Effector memory CD8-positive, alpha-beta T cell (primary cell): ENCODE measurements at regions not wholly inside any gene's neighbourhood (a gene's known extent, or its start where the extent isn't known, plus 50 kb on each side); places are given as distances from the start of the nearest gene placed in this dataset.
"Not testable (repeated sequence)": the region's sequence is repeated elsewhere in the genome, so short reads cannot be mapped to it uniquely, and the experiment has no call there.

Experiments
- ATAC-seq: fragments of 150-1000 bp; cut with Tn5 transposase; replicated peaks from 2 replicates; pipeline ENCODE4 v1.10.0; 2021; ENCODE audit warnings: mild to moderate bottlenecking, moderate library complexity
- DNase-seq, 3 experiments: peaks; one replicate each; pipeline ENCODE4 v3.0.0; 2021
- H3K27ac Mint-ChIP-seq, 2 donors: one replicate each; pipeline ENCODE4 v1.8.0; 2022; ENCODE audit warnings: mild to moderate bottlenecking in 2 of 2, mixed read lengths in 2 of 2, moderate library complexity in 2 of 2
- H3K27me3 Mint-ChIP-seq, 2 donors: one replicate each; pipeline ENCODE4 v1.8.0; 2022; ENCODE audit warnings: mixed read lengths in 2 of 2
- H3K36me3 Mint-ChIP-seq: one replicate; pipeline ENCODE4 v1.8.0; 2022; ENCODE audit warnings: mild to moderate bottlenecking, moderate library complexity, mixed read lengths; ENCODE audit not compliant: insufficient read depth
- H3K4me1 Mint-ChIP-seq, 2 donors: one replicate each; pipeline ENCODE4 v1.8.0; 2022; ENCODE audit warnings: low read depth in 2 of 2, mixed read lengths in 2 of 2
- H3K4me3 Mint-ChIP-seq, 2 donors: one replicate each; pipeline ENCODE4 v1.8.0; 2022; ENCODE audit warnings: mild to moderate bottlenecking in 2 of 2, mixed read lengths in 2 of 2, moderate library complexity in 2 of 2
- H3K9me3 Mint-ChIP-seq, 2 donors: one replicate each; pipeline ENCODE4 v1.8.0; 2022; ENCODE audit warnings: mixed read lengths in 2 of 2

DNA sequence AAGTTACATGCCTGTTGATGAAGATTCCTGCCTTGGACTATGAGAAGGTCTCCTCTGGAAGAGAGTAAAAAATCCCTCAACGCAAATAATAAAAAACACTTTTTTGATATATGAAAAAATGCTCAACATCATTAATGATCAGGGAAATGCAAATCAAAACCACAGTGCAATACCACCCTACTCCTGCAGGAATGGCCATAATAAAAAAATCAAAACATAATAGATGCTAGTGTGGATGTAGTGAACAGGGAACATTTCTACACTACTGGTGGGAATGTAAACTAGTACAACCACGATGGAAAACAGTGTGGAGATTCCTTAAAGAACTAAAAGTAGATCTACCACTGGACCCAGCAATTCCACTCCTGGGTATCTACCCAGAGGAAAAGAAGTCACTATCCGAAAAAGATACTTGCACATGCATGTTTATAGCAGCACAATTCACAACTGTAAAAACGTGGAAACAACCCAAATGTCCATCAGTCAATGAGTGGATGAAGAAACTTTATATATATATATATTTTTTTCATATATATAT is 352.1 kb downstream of the SOX9 start:
- H3K36me3 Mint-ChIP-seq, H3K27ac Mint-ChIP-seq, H3K9me3 Mint-ChIP-seq, H3K4me1 Mint-ChIP-seq, DNase-seq, H3K4me3 Mint-ChIP-seq, ATAC-seq: not testable (repeated sequence)
- H3K27me3 Mint-ChIP-seq = peaks cover 0 to 34% of the 10 kb centered on the region in 2 donors

DNA sequence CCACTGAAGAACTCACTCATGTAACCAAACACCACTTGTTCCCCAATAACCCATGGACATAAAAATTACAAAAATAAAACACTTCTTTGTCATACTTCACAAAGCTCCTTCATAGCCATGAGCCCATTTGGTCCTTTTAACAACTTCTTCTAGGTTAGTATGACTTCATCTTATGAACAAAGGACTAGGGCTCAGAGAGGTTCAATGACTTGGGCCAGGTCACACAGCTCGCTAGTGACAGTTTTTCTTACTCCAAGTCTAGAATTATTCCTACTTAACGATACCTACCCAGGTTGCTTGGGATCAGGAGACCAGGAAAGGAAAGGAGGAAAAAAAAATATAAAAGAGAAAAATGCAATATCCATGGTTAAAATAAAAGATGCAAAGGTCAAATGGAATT is 353.4 kb downstream of the SOX9 start:
- Mint-ChIP-seq H3K27me3 (peaks cover 0 to 45% of the 10 kb centered on the region in 2 donors), H3K9me3 (no peaks in the 10 kb centered on the region), H3K27ac (no peak overlapping the region), H3K4me1 (no peaks in the 10 kb centered on the region), H3K36me3 (no peaks in the 10 kb centered on the region), H3K4me3 (no peak overlapping the region)
- no peak for ATAC-seq
- DNase-seq = no peak

DNA sequence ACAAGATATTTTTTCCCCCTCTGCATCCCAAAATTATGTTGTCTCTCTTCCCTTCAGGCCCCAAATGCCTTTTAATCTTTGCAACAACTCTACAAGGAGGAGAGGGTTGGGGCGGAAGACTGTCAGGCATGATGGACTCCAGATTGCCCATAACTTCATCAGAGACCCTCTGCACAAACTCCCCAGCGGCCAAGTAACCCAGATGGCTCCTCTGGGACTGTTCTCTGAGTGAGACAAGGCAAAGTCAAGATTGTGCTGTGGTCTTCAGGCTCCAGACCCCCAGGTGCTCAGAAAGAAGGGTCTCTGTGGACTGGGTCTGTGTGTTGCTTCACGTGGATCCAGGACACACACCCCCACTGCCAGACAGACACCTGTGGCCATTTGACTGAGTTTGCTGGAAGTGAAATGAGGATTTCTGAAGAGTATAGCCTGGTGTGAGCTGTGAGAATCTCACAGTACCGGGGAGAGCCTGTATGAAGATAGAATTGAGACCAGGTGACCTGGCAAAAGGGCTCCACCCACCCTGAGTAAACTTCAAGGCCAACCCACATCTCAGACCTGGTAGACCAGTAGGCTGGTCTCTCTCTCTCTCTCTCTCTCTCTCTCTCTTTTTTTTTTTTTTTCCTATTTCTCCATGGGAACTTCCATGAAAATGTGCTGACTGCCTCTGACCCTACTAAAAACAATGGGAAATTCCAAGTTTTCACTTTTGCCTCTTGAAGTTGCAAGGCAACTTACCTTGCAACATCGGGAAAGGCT is 354.1 kb downstream of the SOX9 start:
- DNase-seq = no peak
- Mint-ChIP-seq H3K4me1 (no peaks in the 10 kb centered on the region), H3K27ac (no peak overlapping the region), H3K9me3 (no peaks in the 10 kb centered on the region), H3K4me3 (no peak overlapping the region), H3K27me3 (peaks cover 5 to 52% of the 10 kb centered on the region in 2 donors), H3K36me3 (no peaks in the 10 kb centered on the region)
- ATAC-seq = no peak

DNA sequence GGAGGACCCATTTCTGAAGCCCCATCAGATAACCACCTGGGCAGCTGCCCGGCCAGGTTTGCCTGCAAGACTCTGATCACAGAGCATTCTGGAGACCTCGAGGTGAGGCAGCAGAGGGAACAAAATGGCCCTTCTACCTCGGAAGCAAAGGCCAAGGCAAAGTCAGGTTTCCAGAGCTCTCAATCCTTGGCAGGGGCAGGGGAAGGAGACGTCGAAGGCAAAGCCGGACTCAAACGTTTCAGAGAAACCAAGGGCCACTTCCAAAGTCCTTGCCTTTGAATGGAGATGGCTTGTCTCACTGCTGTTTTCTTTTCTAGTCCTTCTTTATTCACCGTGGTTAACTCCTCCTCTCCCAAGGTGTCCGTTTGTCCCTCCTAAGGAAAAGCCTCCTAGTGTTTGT is 355.3 kb downstream of the SOX9 start:
- Mint-ChIP-seq H3K9me3 (no peaks in the 10 kb centered on the region), H3K27me3 (peaks cover 9 to 56% of the 10 kb centered on the region in 2 donors), H3K27ac (no peak overlapping the region), H3K4me1 (no peaks in the 10 kb centered on the region), H3K4me3 (no peak overlapping the region), H3K36me3 (no peaks in the 10 kb centered on the region)
- no peak for ATAC-seq
- DNase-seq = no peak

DNA sequence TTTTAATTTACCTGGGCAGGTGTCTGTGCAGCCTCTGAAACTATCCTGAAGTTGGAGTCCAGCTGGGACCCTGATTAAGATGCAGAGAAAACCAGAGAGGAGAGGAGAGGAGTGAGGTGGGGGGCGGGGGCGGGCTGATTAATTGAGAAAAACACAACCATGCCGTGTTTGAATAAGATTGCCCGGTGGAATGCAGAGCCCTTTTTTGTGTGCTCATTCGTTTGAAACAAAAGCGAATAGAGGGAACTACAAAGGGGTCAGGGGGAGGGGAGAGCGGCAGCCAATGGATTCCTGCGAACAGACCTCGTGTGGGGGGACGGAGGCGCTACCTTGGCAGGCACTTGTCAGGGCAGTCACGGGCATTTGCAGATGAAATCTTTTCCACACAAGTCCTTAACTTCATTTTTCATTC is 355.8 kb downstream of the SOX9 start:
- no peaks in the 10 kb centered on the region for H3K36me3 Mint-ChIP-seq
- peaks cover 9 to 56% of the 10 kb centered on the region in 2 donors for H3K27me3 Mint-ChIP-seq
- H3K9me3 Mint-ChIP-seq = no peaks in the 10 kb centered on the region
- no peaks in the 10 kb centered on the region for H3K4me1 Mint-ChIP-seq
- no peak overlapping the region for H3K27ac Mint-ChIP-seq
- ATAC-seq (no peak), DNase-seq (no peak)
- H3K4me3 Mint-ChIP-seq = no peak overlapping the region

DNA sequence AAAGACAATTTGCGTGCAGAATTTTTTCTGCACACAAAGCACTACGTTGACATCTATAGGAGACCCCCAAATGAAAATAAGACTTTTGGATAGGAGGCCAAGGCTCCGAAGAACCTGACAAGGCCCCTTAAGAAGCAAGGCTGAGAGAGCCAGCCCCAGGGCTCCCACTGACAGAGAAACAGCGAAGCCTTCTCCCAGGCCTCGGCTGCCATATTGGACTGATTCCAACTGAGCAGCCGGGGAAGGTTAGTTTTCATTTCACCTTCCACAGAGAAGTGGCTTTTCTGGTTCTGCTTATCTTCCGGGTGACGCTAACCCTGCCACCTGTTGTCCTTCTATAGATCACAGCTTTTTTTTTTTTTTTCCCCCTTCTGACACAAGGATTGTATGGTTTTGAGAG is 356.7 kb downstream of the SOX9 start:
- Mint-ChIP-seq H3K9me3 (no peaks in the 10 kb centered on the region), H3K4me3 (no peak overlapping the region), H3K36me3 (no peaks in the 10 kb centered on the region), H3K27me3 (peaks cover 9 to 49% of the 10 kb centered on the region in 2 donors), H3K27ac (no peak overlapping the region), H3K4me1 (no peaks in the 10 kb centered on the region)
- DNase-seq = no peak
- no peak for ATAC-seq

DNA sequence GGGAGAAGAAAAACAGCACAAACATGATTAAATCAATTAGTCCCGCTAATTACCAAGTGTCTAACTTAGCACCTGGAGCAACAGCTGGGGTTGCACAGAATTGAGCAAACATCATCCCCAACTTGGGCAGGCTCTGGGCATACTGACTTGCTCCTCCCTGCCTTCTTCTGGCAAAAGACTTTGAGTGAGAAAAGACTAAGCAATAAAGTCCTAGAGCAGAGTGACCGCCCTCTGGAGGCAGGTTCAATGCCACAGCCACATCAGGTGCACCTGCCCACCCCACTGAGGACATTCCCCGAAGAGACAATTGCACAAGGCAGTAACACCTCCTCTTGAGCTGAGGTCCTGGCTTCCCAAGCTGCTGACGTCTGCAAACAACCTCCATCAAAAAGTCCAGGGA is 358.3 kb downstream of the SOX9 start:
- Mint-ChIP-seq H3K36me3 (no peaks in the 10 kb centered on the region), H3K27me3 (peaks cover 19 to 53% of the 10 kb centered on the region in 2 donors), H3K4me3 (no peak overlapping the region), H3K9me3 (no peaks in the 10 kb centered on the region), H3K27ac (no peak overlapping the region), H3K4me1 (no peaks in the 10 kb centered on the region)
- DNase-seq = no peak
- ATAC-seq = no peak

DNA sequence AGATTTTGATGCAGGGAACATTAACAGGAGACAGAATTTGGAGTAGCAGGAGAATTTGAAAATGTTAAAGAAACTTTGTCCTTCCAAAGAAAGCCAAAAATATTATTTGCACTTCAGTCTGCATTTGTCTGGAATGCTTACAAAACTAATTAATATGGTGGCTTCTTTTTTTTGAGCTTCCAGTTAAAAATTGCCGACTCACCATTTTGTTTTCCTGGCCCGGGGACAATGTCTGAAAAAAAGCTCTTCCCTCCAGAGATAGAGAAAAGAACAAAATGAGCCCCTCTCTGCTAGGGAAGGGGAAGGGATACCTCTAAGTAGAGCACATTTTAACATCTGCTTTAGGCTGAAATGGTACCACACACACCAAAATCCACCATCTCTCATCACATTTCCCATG is 360.8 kb downstream of the SOX9 start:
- Mint-ChIP-seq H3K36me3 (no peaks in the 10 kb centered on the region), H3K27ac (no peak overlapping the region), H3K4me1 (no peaks in the 10 kb centered on the region), H3K27me3 (peaks cover 24 to 43% of the 10 kb centered on the region in 2 donors), H3K9me3 (no peaks in the 10 kb centered on the region), H3K4me3 (no peak overlapping the region)
- ATAC-seq (no peak), DNase-seq (no peak)

DNA sequence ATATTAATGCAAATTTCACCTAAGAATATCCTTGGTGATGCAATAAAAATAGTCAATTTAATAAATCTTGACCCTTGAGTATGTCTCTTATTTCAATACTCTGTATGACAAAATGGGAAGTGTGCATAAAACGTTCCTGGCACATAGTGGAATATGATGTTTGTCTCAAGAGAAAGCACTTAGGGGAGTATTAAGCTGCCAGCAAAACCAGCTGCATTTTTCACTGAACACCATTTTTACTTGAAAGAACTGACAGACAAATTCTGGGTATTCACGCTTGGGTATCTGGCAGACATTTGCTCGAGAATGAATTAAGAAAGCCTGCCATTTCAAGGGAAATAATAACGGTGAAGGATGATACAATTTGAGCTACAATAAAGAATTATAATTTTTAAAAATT is 364.8 kb downstream of the SOX9 start:
- no peaks in the 10 kb centered on the region for H3K4me1 Mint-ChIP-seq
- H3K27ac Mint-ChIP-seq = no peak overlapping the region

DNA sequence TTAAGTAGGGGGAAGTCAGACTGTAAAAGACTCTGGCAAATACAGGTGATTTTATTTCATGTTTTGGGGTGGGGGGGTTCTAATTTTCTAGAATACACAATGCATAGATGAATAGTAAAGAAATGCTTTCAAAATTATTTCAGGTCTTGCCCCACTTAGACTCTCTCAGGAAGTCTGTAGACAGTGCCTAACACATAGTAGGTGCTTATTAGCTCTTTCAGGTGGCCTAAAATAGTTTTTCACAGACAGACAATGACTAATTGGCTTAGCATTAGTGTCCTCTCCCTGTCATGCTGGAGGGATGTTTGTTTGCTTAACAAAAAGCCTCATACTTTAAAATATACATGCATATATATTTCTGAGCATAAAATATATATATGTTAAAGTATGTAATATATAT is 366.0 kb downstream of the SOX9 start:
- H3K36me3 Mint-ChIP-seq = no peaks in the 10 kb centered on the region
- no peak overlapping the region for H3K27ac Mint-ChIP-seq
- no peaks in the 10 kb centered on the region for H3K9me3 Mint-ChIP-seq
- no peaks in the 10 kb centered on the region for H3K4me1 Mint-ChIP-seq
- no peak for ATAC-seq
- peaks cover 24 to 31% of the 10 kb centered on the region in 2 donors for H3K27me3 Mint-ChIP-seq
- no peak for DNase-seq
- no peak overlapping the region for H3K4me3 Mint-ChIP-seq

More for the DNA sequence above, 364.8 kb downstream of the SOX9 start:
- no peak for ATAC-seq
- DNase-seq = no peak
- H3K4me3 Mint-ChIP-seq = no peak overlapping the region
- H3K27me3 Mint-ChIP-seq = peaks cover 24 to 31% of the 10 kb centered on the region in 2 donors
- H3K36me3 Mint-ChIP-seq = no peaks in the 10 kb centered on the region
- no peaks in the 10 kb centered on the region for H3K9me3 Mint-ChIP-seq

DNA sequence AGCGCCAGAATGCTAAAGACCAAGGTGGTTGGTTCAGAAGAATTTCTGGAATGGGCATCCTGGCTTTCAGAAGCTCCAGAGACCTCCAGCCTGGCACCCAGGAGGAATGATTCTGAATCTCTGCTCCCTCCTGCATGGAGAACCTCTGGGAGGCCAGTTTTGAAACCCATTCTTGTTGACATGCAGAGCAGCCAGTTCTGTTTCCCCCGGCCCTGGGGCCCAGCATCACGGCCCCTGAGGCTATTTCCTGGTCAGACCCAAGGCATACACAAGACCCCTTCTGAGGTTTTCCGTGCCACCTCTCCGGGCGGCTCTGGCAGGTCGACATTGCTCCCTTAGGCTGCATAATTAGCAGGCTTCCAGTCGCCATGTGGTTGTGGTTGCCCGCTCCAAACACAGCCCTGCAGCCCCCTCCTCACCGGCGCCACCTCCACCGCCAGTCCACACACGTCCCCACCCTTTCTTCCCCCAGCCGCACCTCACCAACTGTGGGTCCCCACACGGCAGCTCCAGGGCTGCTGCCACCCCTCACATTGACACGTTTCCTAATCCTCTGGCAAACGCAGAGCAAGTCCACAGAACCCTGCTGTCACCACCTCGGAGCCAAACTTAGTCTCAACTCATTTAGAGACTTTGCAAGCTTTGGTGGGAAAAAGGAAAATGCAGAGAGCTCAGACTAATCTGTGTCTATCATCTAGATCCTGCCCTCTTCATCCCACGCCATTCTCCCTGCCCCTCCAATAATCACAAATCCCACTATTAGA is 367.1 kb downstream of the SOX9 start:
- H3K36me3 Mint-ChIP-seq = no peaks in the 10 kb centered on the region
- H3K27me3 Mint-ChIP-seq = peaks cover 20 to 37% of the 10 kb centered on the region in 2 donors
- no peak overlapping the region for H3K4me3 Mint-ChIP-seq
- ATAC-seq = no peak
- H3K27ac Mint-ChIP-seq = no peak overlapping the region
- H3K4me1 Mint-ChIP-seq = no peaks in the 10 kb centered on the region
- no peaks in the 10 kb centered on the region for H3K9me3 Mint-ChIP-seq
- DNase-seq = no peak

DNA sequence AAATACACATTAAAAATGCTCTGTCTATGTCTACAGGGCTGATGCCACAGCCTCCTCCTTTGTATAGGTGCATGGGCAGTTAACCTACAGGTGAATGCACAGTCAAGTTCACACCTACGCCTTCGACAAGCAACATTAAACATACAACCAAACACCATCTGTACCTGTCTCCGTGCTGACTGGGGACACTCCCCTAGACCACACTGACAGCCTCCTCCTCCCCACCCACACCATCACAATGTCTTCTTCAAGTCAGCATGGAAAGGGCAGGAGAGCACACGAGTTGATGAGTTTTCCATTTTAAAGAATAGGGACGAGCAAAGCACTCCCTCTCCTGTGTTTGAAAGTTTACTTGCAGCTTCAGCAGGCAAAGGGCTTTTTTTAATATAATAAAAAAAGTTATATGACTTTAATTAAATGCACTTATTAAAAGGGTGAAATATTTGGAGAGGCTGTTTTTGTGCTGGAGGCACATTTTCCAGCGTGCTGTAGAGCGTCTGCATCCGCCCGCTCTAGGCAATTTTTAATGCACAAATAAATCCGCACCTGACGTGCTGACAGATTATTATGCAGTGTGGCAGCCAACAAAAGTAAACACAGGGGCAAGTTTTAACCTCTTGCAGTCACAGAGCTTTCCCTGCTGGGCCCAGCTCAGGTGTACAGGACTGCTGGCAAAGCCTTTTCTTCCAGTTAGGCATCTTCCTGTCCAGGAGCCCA is 367.9 kb downstream of the SOX9 start:
- ATAC-seq (no peak), DNase-seq (no peak)
- H3K9me3 Mint-ChIP-seq = no peaks in the 10 kb centered on the region
- no peaks in the 10 kb centered on the region for H3K36me3 Mint-ChIP-seq
- H3K4me3 Mint-ChIP-seq = no peak overlapping the region
- no peaks in the 10 kb centered on the region for H3K4me1 Mint-ChIP-seq
- no peak overlapping the region for H3K27ac Mint-ChIP-seq
- peaks cover 18 to 38% of the 10 kb centered on the region in 2 donors for H3K27me3 Mint-ChIP-seq

DNA sequence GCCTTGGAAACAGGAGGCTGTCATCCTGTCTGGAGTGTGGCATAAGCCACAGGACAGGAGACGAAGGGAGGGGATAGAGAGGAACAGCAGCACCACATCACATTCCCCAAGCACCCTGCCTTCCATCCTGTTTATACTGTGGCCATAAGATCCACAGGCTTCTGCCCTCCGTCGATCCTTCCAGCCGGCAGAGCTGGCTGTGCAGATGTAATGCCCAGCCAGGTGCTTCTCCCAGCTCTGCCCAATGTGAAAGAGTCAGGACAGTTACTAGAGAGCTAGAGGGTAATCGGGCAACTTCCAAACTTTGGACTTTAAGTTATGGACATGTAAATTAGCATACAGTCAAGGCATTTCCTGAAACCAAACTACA is 368.4 kb downstream of the SOX9 start:
- Mint-ChIP-seq H3K4me1 (no peaks in the 10 kb centered on the region), H3K27ac (no peak overlapping the region), H3K27me3 (peaks cover 17 to 33% of the 10 kb centered on the region in 2 donors), H3K9me3 (peaks cover 0 to 2% of the 10 kb centered on the region in 2 donors), H3K36me3 (no peaks in the 10 kb centered on the region), H3K4me3 (no peak overlapping the region)
- ATAC-seq = no peak
- DNase-seq = no peak
